ENCODE measurements at regions not wholly inside any gene's neighbourhood (a gene's known extent, or its start where the extent isn't known, plus 50 kb on each side); places are given as distances from the start of the nearest gene placed in this dataset.

- DNase-seq (ENCODE audit: extremely low read depth, low read depth, low spot score) = no peak
These were observed 68.5 kb upstream of the NXT1 start for GRCh38 chr20:23282111-23282510.

GRCh38 chr20:23279836-23280235 is 70.8 kb upstream of the NXT1 start:
- no peak for DNase-seq (ENCODE audit: extremely low read depth, low read depth, low spot score)

- DNase-seq (ENCODE audit: extremely low read depth, low read depth, low spot score) = no peak
These were observed 72.4 kb upstream of the NXT1 start for GRCh38 chr20:23278172-23278571.

GRCh38 chr20:23277316-23277715 is 73.3 kb upstream of the NXT1 start:
- DNase-seq (ENCODE audit: extremely low read depth, low read depth, low spot score) = no peak

GRCh38 chr20:23273776-23274175 is 76.8 kb upstream of the NXT1 start:
- no peak for DNase-seq (ENCODE audit: extremely low read depth, low read depth, low spot score)

- no peak for DNase-seq (ENCODE audit: extremely low read depth, low read depth, low spot score)
These were observed 78.2 kb upstream of the NXT1 start for GRCh38 chr20:23272176-23273029.

GRCh38 chr20:23270382-23270911 is 80.1 kb upstream of the NXT1 start:
- peak; percentile 50 for DNase-seq (ENCODE audit: extremely low read depth, low read depth, low spot score)

GRCh38 chr20:23269954-23270353 is 80.6 kb upstream of the NXT1 start:
- peak; percentile 39 for DNase-seq (ENCODE audit: extremely low read depth, low read depth, low spot score)

- DNase-seq (ENCODE audit: extremely low read depth, low read depth, low spot score) = no peak
These were observed 81.7 kb upstream of the NXT1 start for GRCh38 chr20:23268792-23269354.

GRCh38 chr20:23267909-23268308 is 82.7 kb upstream of the NXT1 start:
- no peak for DNase-seq (ENCODE audit: extremely low read depth, low read depth, low spot score)

- no peak for DNase-seq (ENCODE audit: extremely low read depth, low read depth, low spot score)
These were observed 83.8 kb upstream of the NXT1 start for GRCh38 chr20:23266530-23267398.

GRCh38 chr20:23265226-23265625 is 85.4 kb upstream of the NXT1 start:
- DNase-seq (ENCODE audit: extremely low read depth, low read depth, low spot score) = no peak

GRCh38 chr20:23264545-23264944 is 86.0 kb upstream of the NXT1 start:
- no peak for DNase-seq (ENCODE audit: extremely low read depth, low read depth, low spot score)

GRCh38 chr20:23260181-23260840 is 90.3 kb upstream of the NXT1 start:
- DNase-seq (ENCODE audit: extremely low read depth, low read depth, low spot score) = no peak

GRCh38 chr20:23258747-23259121 is 91.9 kb upstream of the NXT1 start:
- no peak for DNase-seq (ENCODE audit: extremely low read depth, low read depth, low spot score)

- peak; percentile 97 for DNase-seq (ENCODE audit: extremely low read depth, low read depth, low spot score)
These were observed 92.5 kb upstream of the NXT1 start for GRCh38 chr20:23257848-23258746.

- no peak for DNase-seq (ENCODE audit: extremely low read depth, low read depth, low spot score)
These were observed 93.4 kb upstream of the NXT1 start for GRCh38 chr20:23257106-23257761.

GRCh38 chr20:23255716-23256385 is 94.7 kb upstream of the NXT1 start:
- no peak for DNase-seq (ENCODE audit: extremely low read depth, low read depth, low spot score)

- no peak for DNase-seq (ENCODE audit: extremely low read depth, low read depth, low spot score)
These were observed 95.5 kb upstream of the NXT1 start for GRCh38 chr20:23255106-23255505.
